ENCODE measurements at regions not wholly inside any gene's neighbourhood (a gene's known extent, or its start where the extent isn't known, plus 50 kb on each side); places are given as distances from the start of the nearest gene placed in this dataset.

DNA sequence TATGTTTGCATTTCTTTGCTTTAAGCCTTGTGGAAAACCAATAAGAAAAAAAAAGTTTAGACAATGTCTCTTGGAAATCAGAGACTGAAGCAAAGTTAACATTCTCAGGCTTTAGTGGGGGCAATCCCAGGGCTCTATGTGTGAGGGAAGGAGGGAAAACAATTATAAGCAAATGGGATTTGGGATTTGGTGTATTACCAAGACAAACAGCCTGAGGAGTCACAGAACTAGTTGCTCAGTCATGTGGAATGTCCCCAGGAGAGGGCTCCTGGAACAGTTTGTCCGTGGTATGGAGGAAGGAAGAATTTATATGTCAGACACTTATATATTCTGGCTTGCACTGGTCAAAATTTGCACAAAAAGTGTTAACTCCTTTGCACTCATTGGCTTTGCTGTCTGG, 562.9 kb upstream of the TPK1 start:
- TF ChIP-seq, protein P1, sequence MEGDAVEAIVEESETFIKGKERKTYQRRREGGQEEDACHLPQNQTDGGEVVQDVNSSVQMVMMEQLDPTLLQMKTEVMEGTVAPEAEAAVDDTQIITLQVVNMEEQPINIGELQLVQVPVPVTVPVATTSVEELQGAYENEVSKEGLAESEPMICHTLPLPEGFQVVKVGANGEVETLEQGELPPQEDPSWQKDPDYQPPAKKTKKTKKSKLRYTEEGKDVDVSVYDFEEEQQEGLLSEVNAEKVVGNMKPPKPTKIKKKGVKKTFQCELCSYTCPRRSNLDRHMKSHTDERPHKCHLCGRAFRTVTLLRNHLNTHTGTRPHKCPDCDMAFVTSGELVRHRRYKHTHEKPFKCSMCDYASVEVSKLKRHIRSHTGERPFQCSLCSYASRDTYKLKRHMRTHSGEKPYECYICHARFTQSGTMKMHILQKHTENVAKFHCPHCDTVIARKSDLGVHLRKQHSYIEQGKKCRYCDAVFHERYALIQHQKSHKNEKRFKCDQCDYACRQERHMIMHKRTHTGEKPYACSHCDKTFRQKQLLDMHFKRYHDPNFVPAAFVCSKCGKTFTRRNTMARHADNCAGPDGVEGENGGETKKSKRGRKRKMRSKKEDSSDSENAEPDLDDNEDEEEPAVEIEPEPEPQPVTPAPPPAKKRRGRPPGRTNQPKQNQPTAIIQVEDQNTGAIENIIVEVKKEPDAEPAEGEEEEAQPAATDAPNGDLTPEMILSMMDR (conservative IDR thresholded peaks at IDR 0.05 in 1 of 2, IDR thresholded peaks at IDR 0.05 in 1 of 2; ENCODE audit: extremely low read depth in 1 of 2, insufficient read depth in 1 of 2, low read depth in 1 of 2, low read length in 2 of 2) = no peak
- no peak for TF ChIP-seq EZH2 (IDR thresholded peaks at IDR 0.05; ENCODE audit: borderline replicate concordance, low read length)
